GM12878 (cell line): ENCODE measurements at regions not wholly inside any gene's neighbourhood (a gene's known extent, or its start where the extent isn't known, plus 50 kb on each side); places are given as distances from the start of the nearest gene placed in this dataset.

Source experiments
- ATAC-seq: fragments of 200-7000 bp; cut with Tn5 transposase; 3 replicates; pipeline ENCODE4 v1.9.1; 2020; ENCODE audit warnings: mild to moderate bottlenecking, moderate library complexity
- BruUV-seq: library from RNA; stranded (reverse); fragments of 400-500 nt; replicated peaks from 2 replicates; lab custom pipeline; 2021; lab: Mats Ljungman, UMichigan
- CTCF ChIA-PET: fragments of 300-600 bp; sonication (Branson Sonifier 250); formaldehyde crosslinking; extraction: SDS; loops from one replicate; lab custom pipeline; 2021; ENCODE audit warnings: inconsistent platforms; lab: Yijun Ruan, JAX
- POLR2A ChIA-PET: fragments of 350-600 bp; formaldehyde crosslinking; extraction: SDS; loops from one replicate; lab custom pipeline; 2021; ENCODE audit warnings: inconsistent platforms; lab: Charles Lee
- RAD21 ChIA-PET: fragments of 300-600 bp; sonication (Branson Sonifier 250); formaldehyde crosslinking; loops from one replicate; lab custom pipeline; 2023; ENCODE audit warnings: antibody characterized with exemption; ENCODE audit not compliant: unreplicated experiment; lab: Charles Lee
- SMC1A ChIA-PET: fragments of 300-600 bp; sonication (Branson Sonifier 250); formaldehyde crosslinking; loops from one replicate; lab custom pipeline; 2023; ENCODE audit not compliant: unreplicated experiment, uncharacterized antibody; lab: Charles Lee
- DNase-seq: peaks from one replicate; pipeline ENCODE4 v3.0.0-alpha.2; 2011; ENCODE audit warnings: low read depth, low spot score
- FAIRE-seq: peaks from 3 replicates; lab custom pipeline; 2011; peaks lifted over from hg19 to GRCh38; lab: Jason Lieb, UNC
- H2AFZ ChIP-seq: 2 replicates; pipeline ENCODE4 v1.6.0; 2011; ENCODE audit warnings: low read depth, low read length, control low read depth; ENCODE audit not compliant: control insufficient read depth
- H3K27ac ChIP-seq: 2 replicates; pipeline ENCODE4 v1.5.1; 2011; ENCODE audit warnings: control low read depth; ENCODE audit not compliant: control insufficient read depth, insufficient read depth
- H3K27me3 ChIP-seq, 2 experiments: replicated peaks in 1 of 2; 2 replicates each; pipeline versions ENCODE4 v1.6.0 to v1.6.1; 2011; ENCODE audit warnings: low read length in 1 of 2; ENCODE audit not compliant: control insufficient read depth in 2 of 2, insufficient read depth in 2 of 2
- H3K36me3 ChIP-seq, 2 experiments: 2 replicates each; pipeline ENCODE4 v1.5.1; 2011; ENCODE audit warnings: low read length in 1 of 2; ENCODE audit not compliant: control insufficient read depth in 2 of 2, insufficient read depth in 2 of 2
- H3K4me1 ChIP-seq: 2 replicates; pipeline ENCODE4 v1.6.1; 2011; ENCODE audit warnings: mild to moderate bottlenecking, low read length, moderate library complexity, mixed read lengths; ENCODE audit not compliant: control insufficient read depth, insufficient read depth
- H3K4me2 ChIP-seq: 2 replicates; pipeline ENCODE4 v1.6.0; 2011; ENCODE audit warnings: control low read depth; ENCODE audit not compliant: control insufficient read depth, insufficient read depth
- H3K4me3 ChIP-seq: fragments of 200-600 bp; sonication (generic); 2 replicates; pipeline ENCODE4 v1.5.1; 2016
- H3K79me2 ChIP-seq: 2 replicates; pipeline ENCODE4 v1.6.0; 2011; ENCODE audit warnings: low read length; ENCODE audit not compliant: control insufficient read depth, insufficient read depth
- H3K9ac ChIP-seq: 2 replicates; pipeline ENCODE4 v1.8.0; 2011; ENCODE audit warnings: low read length, control low read depth, mixed read lengths; ENCODE audit not compliant: control insufficient read depth, insufficient read depth
- H3K9me3 ChIP-seq: replicated peaks from 3 replicates; pipeline ENCODE4 v1.5.1; 2011; ENCODE audit warnings: mild to moderate bottlenecking, low read length; ENCODE audit not compliant: control insufficient read depth, insufficient read depth
- H4K20me1 ChIP-seq: 2 replicates; pipeline ENCODE4 v1.6.0; 2011; ENCODE audit not compliant: control insufficient read depth, insufficient read depth
- ATF3 ChIP-seq: IDR thresholded peaks from 2 replicates; pipeline ENCODE4 v1.6.1; 2011; ENCODE audit warnings: low read depth, mild to moderate bottlenecking, low read length, moderate library complexity, borderline replicate concordance; ENCODE audit errors: extremely low read depth
- BCL11A ChIP-seq: IDR thresholded peaks from 2 replicates; pipeline ENCODE4 v1.6.1; 2011; ENCODE audit warnings: low read depth, low read length
- BMI1 ChIP-seq: fragments of 450-650 bp; IDR thresholded peaks from 2 replicates; pipeline ENCODE4 v1.6.1; 2016; ENCODE audit warnings: mild to moderate bottlenecking, moderate library complexity, borderline replicate concordance
- EGR1 ChIP-seq, 2 experiments: IDR thresholded peaks; 1 replicate in 1 of 2; 2 replicates in 1 of 2; pipeline ENCODE4 v1.6.1; 2011 to 2012; ENCODE audit warnings: low read depth in 2 of 2, low read length in 2 of 2, borderline replicate concordance in 1 of 2, mild to moderate bottlenecking in 1 of 2, moderate library complexity in 1 of 2
- ELK1 ChIP-seq: IDR thresholded peaks from 2 replicates; pipeline ENCODE4 v1.6.1; 2012; ENCODE audit warnings: low read depth, low read length, improper control_type of control experiment
- FOXM1 ChIP-seq: IDR thresholded peaks from 2 replicates; pipeline ENCODE4 v1.6.1; 2012; ENCODE audit warnings: low read depth, mild to moderate bottlenecking, inconsistent platforms, low read length, moderate library complexity
- IKZF2 ChIP-seq, 2 experiments: fragments of 450-650 bp; IDR thresholded peaks; 2 replicates each; pipeline ENCODE4 v1.6.1; 2017; ENCODE audit warnings: mild to moderate bottlenecking in 2 of 2, moderate library complexity in 2 of 2
- KDM1A ChIP-seq: fragments of 200-600 bp; sonication (generic); IDR thresholded peaks from 2 replicates; pipeline ENCODE4 v1.6.1; 2016; ENCODE audit warnings: borderline replicate concordance
- MLLT1 ChIP-seq: fragments of 450-650 bp; IDR thresholded peaks from 2 replicates; pipeline ENCODE4 v1.6.1; 2016; ENCODE audit warnings: mild to moderate bottlenecking
- RAD21 ChIP-seq: IDR thresholded peaks from 2 replicates; pipeline ENCODE4 v1.6.1; 2011; ENCODE audit warnings: mild to moderate bottlenecking, low read depth, low read length, moderate library complexity; ENCODE audit not compliant: insufficient read depth
- SIX5 ChIP-seq: IDR thresholded peaks from 2 replicates; pipeline ENCODE4 v1.6.1; 2011; ENCODE audit warnings: mild to moderate bottlenecking, low read depth, low read length, moderate library complexity; ENCODE audit not compliant: severe bottlenecking
- SKIL ChIP-seq: fragments of 450-650 bp; IDR thresholded peaks from 2 replicates; pipeline ENCODE4 v1.6.1; 2017; ENCODE audit warnings: mild to moderate bottlenecking, low read depth, inconsistent platforms; ENCODE audit not compliant: poor library complexity, severe bottlenecking
- TCF3 ChIP-seq: IDR thresholded peaks from 2 replicates; pipeline ENCODE4 v1.6.1; 2012; ENCODE audit warnings: low read depth, mild to moderate bottlenecking, low read length, borderline replicate concordance; ENCODE audit not compliant: insufficient read depth
- WGBS: methylation state at CpG from one replicate; pipeline ENCODE4 v1.1.6; 2016; ENCODE audit warnings: low lambda C conversion rate; ENCODE audit not compliant: insufficient replicate concordance, insufficient coverage; ENCODE audit errors: missing lambda C conversion rate; 5-methylcytosine and 5-hydroxymethylcytosine counted together
- in situ Hi-C: fragments of 300-500 bp; cut with MboI; formaldehyde crosslinking; loops from 9 replicates; pipeline ENCODE4 v1.14.3; 2018; ENCODE audit warnings: mixed read lengths
- intact Hi-C: fragments of 100-400 bp; cut with micrococcal nuclease; formaldehyde crosslinking; loops from one replicate; pipeline ENCODE4 v1.14.2; 2022; ENCODE audit not compliant: unreplicated experiment

- ChIA-PET RAD21 (no interaction called here), SMC1A (no interaction called here), POLR2A (no interaction called here), CTCF (interaction anchor here (0.7 kb wide), 1 partner anchor 415 kb away, joined by 3 read pairs; no protein-coding TSS in a partner anchor)
- no peak overlapping the region for H3K27ac ChIP-seq
- H3K36me3 ChIP-seq = no peaks in the 10 kb centered on the region
- DNase-seq (no peak), ATAC-seq (no peak), FAIRE-seq (no peak)
- 2% methylated on average over 2 of the region's 2 CpGs for WGBS
- TF ChIP-seq SKIL (no peak), ELK1 (no peak)
- no TSS peak for BruUV-seq
- H3K4me3 ChIP-seq = no peak overlapping the region
- H2AFZ ChIP-seq = no peak overlapping the region
- H3K79me2 ChIP-seq = no peaks in the 10 kb centered on the region
- H3K27me3 ChIP-seq = no peaks in the 10 kb centered on the region
- intact Hi-C loops = no loop called here
- no peak overlapping the region for H3K4me2 ChIP-seq
- H4K20me1 ChIP-seq = no peaks in the 10 kb centered on the region
- in situ Hi-C loops = no loop called here
- H3K9ac ChIP-seq = no peak overlapping the region
- no peaks in the 10 kb centered on the region for H3K9me3 ChIP-seq
- no peaks in the 10 kb centered on the region for H3K4me1 ChIP-seq
Measured at GRCh38 chr14:43042408-43042807, 1435.7 kb downstream of the LRFN5 start.

GRCh38 chr14:43041976-43042375 is 1435.3 kb downstream of the LRFN5 start:
- Histone ChIP-seq H3K79me2 (no peaks in the 10 kb centered on the region), H3K36me3 (no peaks in the 10 kb centered on the region), H3K27me3 (no peaks in the 10 kb centered on the region), H3K4me2 (no peak overlapping the region), H3K9ac (no peak overlapping the region), H4K20me1 (no peaks in the 10 kb centered on the region), H3K4me1 (no peaks in the 10 kb centered on the region), H3K9me3 (no peaks in the 10 kb centered on the region), H3K4me3 (no peak overlapping the region), H2AFZ (no peak overlapping the region), H3K27ac (no peak overlapping the region)
- no peak for DNase-seq
- CTCF ChIA-PET = interaction anchor here (0.7 kb wide), 1 partner anchor 415 kb away, joined by 3 read pairs; no protein-coding TSS in a partner anchor
- RAD21 ChIA-PET = no interaction called here
- in situ Hi-C loops (no loop called here), intact Hi-C loops (no loop called here)
- WGBS = 19% methylated on average over 3 of the region's 3 CpGs
- POLR2A ChIA-PET = no interaction called here
- SMC1A ChIA-PET = no interaction called here
- BruUV-seq = no TSS peak
- FAIRE-seq = no peak
- no peak for ATAC-seq
- no peak for TF ChIP-seq KDM1A
- no peak for TF ChIP-seq MLLT1
- no peak for TF ChIP-seq RAD21
- no peak for TF ChIP-seq BCL11A
- no peak for TF ChIP-seq SIX5
- TF ChIP-seq IKZF2 (IDR thresholded peaks at IDR 0.05) = no peak
- TF ChIP-seq FOXM1 = no peak
- no peak for TF ChIP-seq ATF3
- no peak for TF ChIP-seq TCF3
- TF ChIP-seq BMI1 = no peak
- no peak for TF ChIP-seq EGR1 (IDR thresholded peaks at IDR 0.05; ENCODE audit: borderline replicate concordance in 1 of 2, low read depth in 2 of 2, low read length in 2 of 2)
